ENCODE measurements at regions not wholly inside any gene's neighbourhood (a gene's known extent, or its start where the extent isn't known, plus 50 kb on each side); places are given as distances from the start of the nearest gene placed in this dataset.
A peak's percentile ranks its signal among the peaks of the same experiment; 100 is the strongest.

- H3K9ac ChIP-seq (ENCODE audit: insufficient read depth, low read depth, low read length) = no peak overlapping the region
- peaks cover 9% of the 10 kb centered on the region for H3K4me1 ChIP-seq (ENCODE audit: insufficient read depth, low read length)
- H2AFZ ChIP-seq (ENCODE audit: low read length) = no peak overlapping the region
- intact Hi-C loops (cut with micrococcal nuclease; ENCODE audit: unreplicated experiment) (loop anchor here (2.0 to 10.0 kb wide), 3 partner anchors 82 to 320 kb away; partner anchors contain the start of gene MBNL3), in situ Hi-C loops (cut with HindIII; ENCODE audit: extremely low pct_ligation_motif_present, low pct_unique_long_range_greater_than_20kb) (loop anchor here (5.0 to 10.0 kb wide), 2 partner anchors 80 to 322 kb away; no protein-coding TSS in a partner anchor)
- H3K4me2 ChIP-seq (ENCODE audit: low read depth, low read length) = peak overlapping the region; percentile 58
- H4K20me1 ChIP-seq (ENCODE audit: insufficient read depth, low read length) = no peaks in the 10 kb centered on the region
- no TSS peak for BruUV-seq (replicated peaks)
- ChIA-PET CTCF (ENCODE audit: low intra/inter-chr PET ratio, low total read pairs) (interaction anchor here (0.7 to 1.8 kb wide), 3 partner anchors 320 to 339 kb away, joined by 3 to 8 read pairs (median 4); no protein-coding TSS in a partner anchor), POLR2A (interaction anchor here (0.8 to 1.2 kb wide), 3 partner anchors 121 to 322 kb away, joined by 3 to 4 read pairs (median 4); no protein-coding TSS in a partner anchor)
- WGBS (ENCODE audit: low lambda C conversion rate) = 19% methylated on average over 5 of the region's 5 CpGs
- H3K9me3 ChIP-seq (ENCODE audit: low read length) = no peaks in the 10 kb centered on the region
- DNase-seq (ENCODE audit: low spot score) = peak; percentile 57
- no peaks in the 10 kb centered on the region for H3K36me3 ChIP-seq (replicated peaks in 1 of 2; ENCODE audit: control insufficient read depth in 1 of 2, insufficient read depth in 2 of 2, low read length in 2 of 2)
- H3K27me3 ChIP-seq (ENCODE audit: control insufficient read depth in 1 of 2, insufficient read depth in 2 of 2, low read length in 2 of 2) = no peaks in the 10 kb centered on the region
- peak; percentile 78 for FAIRE-seq
- no peak overlapping the region for H3K4me3 ChIP-seq (replicated peaks in 1 of 3; ENCODE audit: insufficient read depth in 1 of 3, low read depth in 2 of 3, low read length in 3 of 3)
- ATAC-seq = peak; percentile 68
- peak overlapping the region; percentile 38 for H3K27ac ChIP-seq (ENCODE audit: extremely low read length, insufficient read depth, low read length)
- no peaks in the 10 kb centered on the region for H3K79me2 ChIP-seq (ENCODE audit: insufficient read depth, low read length)
- TF ChIP-seq NKX3-1 (CRISPR knock-in tag; IDR thresholded peaks at IDR 0.05) (no peak), ZFP62 (CRISPR knock-in tag; IDR thresholded peaks at IDR 0.05) (no peak), SMC3 (IDR thresholded peaks at IDR 0.05; ENCODE audit: low read length) (peak; percentile 71), TEAD3 (CRISPR knock-in tag; optimal IDR thresholded peaks at IDR 0.05; ENCODE audit: borderline replicate concordance) (no peak), NFIB (CRISPR knock-in tag; IDR thresholded peaks at IDR 0.05; ENCODE audit: borderline replicate concordance) (no peak), ZNF234 (CRISPR knock-in tag; conservative IDR thresholded peaks at IDR 0.05) (no peak), ZNF569 (CRISPR knock-in tag; IDR thresholded peaks at IDR 0.05; ENCODE audit: borderline replicate concordance) (no peak), RAD21 (CRISPR knock-in tag; IDR thresholded peaks at IDR 0.05) (peak; percentile 57), ZNF737 (CRISPR knock-in tag; IDR thresholded peaks at IDR 0.05; ENCODE audit: borderline replicate concordance) (no peak), ZNF350 (CRISPR knock-in tag; IDR thresholded peaks at IDR 0.05; ENCODE audit: borderline replicate concordance, low read depth) (no peak), NCOA5 (CRISPR knock-in tag; IDR thresholded peaks at IDR 0.05) (no peak), ZC3H4 (CRISPR knock-in tag; IDR thresholded peaks at IDR 0.05; ENCODE audit: borderline replicate concordance) (no peak), SKIL (CRISPR knock-in tag; IDR thresholded peaks at IDR 0.05; ENCODE audit: borderline replicate concordance) (no peak), ZNF224 (CRISPR knock-in tag; IDR thresholded peaks at IDR 0.05) (no peak), ZNF75D (CRISPR knock-in tag; IDR thresholded peaks at IDR 0.05; ENCODE audit: borderline replicate concordance) (no peak), STAG1 (CRISPR knock-in tag; IDR thresholded peaks at IDR 0.05) (peak; percentile 85), HMG20A (CRISPR knock-in tag; IDR thresholded peaks at IDR 0.05; ENCODE audit: borderline replicate concordance) (no peak), ZNF382 (CRISPR knock-in tag; IDR thresholded peaks at IDR 0.05; ENCODE audit: borderline replicate concordance) (no peak), NPAS2 (CRISPR knock-in tag; IDR thresholded peaks at IDR 0.05; ENCODE audit: borderline replicate concordance) (no peak)
- TF ChIP-seq, protein P1, sequence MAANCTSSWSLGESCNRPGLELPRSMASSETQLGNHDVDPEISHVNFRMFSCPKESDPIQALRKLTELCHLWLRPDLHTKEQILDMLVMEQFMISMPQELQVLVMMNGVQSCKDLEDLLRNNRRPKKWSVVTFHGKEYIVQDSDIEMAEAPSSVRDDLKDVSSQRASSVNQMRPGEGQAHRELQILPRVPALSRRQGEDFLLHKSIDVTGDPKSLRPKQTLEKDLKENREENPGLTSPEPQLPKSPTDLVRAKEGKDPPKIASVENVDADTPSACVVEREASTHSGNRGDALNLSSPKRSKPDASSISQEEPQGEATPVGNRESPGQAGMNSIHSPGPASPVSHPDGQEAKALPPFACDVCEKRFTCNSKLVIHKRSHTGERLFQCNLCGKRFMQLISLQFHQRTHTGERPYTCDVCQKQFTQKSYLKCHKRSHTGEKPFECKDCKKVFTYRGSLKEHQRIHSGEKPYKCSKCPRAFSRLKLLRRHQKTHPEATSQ (CRISPR knock-in tag; IDR thresholded peaks at IDR 0.05; ENCODE audit: borderline replicate concordance) = no peak
- TF ChIP-seq, protein P2, sequence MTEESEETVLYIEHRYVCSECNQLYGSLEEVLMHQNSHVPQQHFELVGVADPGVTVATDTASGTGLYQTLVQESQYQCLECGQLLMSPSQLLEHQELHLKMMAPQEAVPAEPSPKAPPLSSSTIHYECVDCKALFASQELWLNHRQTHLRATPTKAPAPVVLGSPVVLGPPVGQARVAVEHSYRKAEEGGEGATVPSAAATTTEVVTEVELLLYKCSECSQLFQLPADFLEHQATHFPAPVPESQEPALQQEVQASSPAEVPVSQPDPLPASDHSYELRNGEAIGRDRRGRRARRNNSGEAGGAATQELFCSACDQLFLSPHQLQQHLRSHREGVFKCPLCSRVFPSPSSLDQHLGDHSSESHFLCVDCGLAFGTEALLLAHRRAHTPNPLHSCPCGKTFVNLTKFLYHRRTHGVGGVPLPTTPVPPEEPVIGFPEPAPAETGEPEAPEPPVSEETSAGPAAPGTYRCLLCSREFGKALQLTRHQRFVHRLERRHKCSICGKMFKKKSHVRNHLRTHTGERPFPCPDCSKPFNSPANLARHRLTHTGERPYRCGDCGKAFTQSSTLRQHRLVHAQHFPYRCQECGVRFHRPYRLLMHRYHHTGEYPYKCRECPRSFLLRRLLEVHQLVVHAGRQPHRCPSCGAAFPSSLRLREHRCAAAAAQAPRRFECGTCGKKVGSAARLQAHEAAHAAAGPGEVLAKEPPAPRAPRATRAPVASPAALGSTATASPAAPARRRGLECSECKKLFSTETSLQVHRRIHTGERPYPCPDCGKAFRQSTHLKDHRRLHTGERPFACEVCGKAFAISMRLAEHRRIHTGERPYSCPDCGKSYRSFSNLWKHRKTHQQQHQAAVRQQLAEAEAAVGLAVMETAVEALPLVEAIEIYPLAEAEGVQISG (CRISPR knock-in tag; IDR thresholded peaks at IDR 0.05) = no peak
These were observed 73.5 kb upstream of the RAP2C start for GRCh38 chrX:132292793-132293192.
